ENCODE measurements at regions not wholly inside any gene's neighbourhood (a gene's known extent, or its start where the extent isn't known, plus 50 kb on each side); places are given as distances from the start of the nearest gene placed in this dataset.

- DNase-seq (ENCODE audit: low spot score) (no peak), ATAC-seq (no peak)
- intact Hi-C loops (cut with DNase I), result no loop called here
Observed at GRCh38 chr18:64974391-64975125, 776.3 kb upstream of the CDH7 start.

DNA sequence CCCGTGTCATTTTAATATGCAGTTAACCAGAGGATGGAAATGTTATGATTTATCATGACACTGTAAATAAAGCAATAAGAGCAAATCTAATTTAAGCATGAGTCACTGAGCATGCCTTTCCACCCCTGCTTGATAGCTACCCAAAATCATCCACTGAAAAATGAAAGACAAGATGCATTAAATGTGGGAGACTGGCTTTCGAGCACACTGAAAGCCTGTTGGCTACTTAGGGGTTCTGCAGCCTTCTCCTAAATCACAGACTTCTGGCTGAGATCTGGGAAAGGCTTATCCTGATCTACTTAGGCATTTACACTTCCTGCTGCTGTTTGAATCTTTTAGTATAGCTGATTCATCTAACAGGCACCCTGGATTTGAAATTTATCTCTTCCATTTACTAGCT is 778.3 kb upstream of the CDH7 start:
- ATAC-seq, result no peak
- intact Hi-C loops (cut with DNase I), result no loop called here
- DNase-seq (ENCODE audit: low spot score), result no peak

DNA sequence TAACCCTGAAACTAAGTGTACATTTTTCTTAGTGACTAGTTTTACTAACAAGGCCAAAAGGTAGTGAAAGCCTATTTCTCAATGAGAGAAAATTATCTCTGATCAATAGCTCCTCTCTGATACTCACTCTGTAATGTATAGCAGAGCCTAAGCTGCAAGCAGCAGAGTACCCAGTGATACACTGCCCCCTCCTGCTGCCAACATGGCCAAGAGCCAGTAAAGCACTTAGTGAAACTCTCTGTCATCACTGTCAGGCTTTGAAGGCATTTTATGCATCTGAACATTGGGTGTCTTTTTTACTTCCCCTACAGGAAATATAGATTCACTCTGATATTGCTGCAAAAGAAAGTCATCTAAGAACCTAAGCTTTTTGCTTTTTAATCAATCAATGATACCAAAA is 784.1 kb upstream of the CDH7 start:
- DNase-seq (ENCODE audit: low spot score) (no peak), ATAC-seq (no peak)
- intact Hi-C loops (cut with DNase I), result no loop called here

GRCh38 chr18:64956465-64956864 is 794.3 kb upstream of the CDH7 start:
- DNase-seq (ENCODE audit: low spot score), result no peak
- intact Hi-C loops (cut with DNase I), result no loop called here
- no peak for ATAC-seq

GRCh38 chr18:64949885-64950284 is 800.9 kb upstream of the CDH7 start:
- ATAC-seq (no peak), DNase-seq (ENCODE audit: low spot score) (no peak)
- intact Hi-C loops (cut with DNase I), result no loop called here

DNA sequence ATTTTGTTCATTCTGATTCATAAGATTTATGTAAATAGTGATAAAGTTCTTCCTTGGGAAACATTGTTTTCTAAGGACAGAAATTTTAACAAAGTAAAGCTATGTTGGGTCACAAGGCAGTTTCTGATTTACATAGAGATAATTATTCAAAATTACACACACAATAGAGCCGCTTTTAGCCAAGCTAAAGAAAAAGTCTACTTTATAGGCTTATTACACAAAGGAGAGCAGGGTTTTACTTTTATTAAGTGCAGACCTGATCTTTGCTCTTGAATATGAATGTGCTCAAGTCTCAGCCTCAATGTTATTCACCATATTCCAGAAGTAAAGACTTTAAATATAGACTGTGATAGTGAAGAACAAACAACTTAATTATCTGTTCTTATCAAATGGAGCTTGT is 787.8 kb upstream of the LINC00305 start:
- ATAC-seq (no peak), DNase-seq (ENCODE audit: low spot score) (no peak)
- intact Hi-C loops (cut with DNase I), result no loop called here

DNA sequence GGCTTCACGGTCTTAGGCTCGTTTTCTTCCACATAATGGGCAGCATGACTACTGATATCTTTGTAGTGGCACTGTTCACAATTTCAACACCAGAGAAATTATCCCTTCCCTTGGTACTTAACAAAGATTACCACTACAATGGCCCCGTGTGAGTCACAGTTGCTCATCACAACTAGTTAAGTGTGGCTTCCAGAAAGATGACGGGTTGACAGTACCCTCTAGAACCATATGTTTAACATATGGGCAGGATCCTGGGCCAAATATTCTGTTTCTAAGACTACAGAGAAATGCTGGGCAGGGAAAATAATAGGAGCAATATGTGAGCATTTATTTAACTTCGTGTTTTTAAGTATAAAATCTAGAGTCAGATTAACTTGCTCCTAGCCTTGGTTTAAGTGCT is 780.1 kb upstream of the LINC00305 start:
- ATAC-seq, result no peak
- no peak for DNase-seq (ENCODE audit: low spot score)
- intact Hi-C loops (cut with DNase I), result no loop called here

- ATAC-seq (no peak), DNase-seq (ENCODE audit: low spot score) (no peak)
- intact Hi-C loops (cut with DNase I), result no loop called here
Observed at GRCh38 chr18:64919971-64920570, 771.2 kb upstream of the LINC00305 start.

DNA sequence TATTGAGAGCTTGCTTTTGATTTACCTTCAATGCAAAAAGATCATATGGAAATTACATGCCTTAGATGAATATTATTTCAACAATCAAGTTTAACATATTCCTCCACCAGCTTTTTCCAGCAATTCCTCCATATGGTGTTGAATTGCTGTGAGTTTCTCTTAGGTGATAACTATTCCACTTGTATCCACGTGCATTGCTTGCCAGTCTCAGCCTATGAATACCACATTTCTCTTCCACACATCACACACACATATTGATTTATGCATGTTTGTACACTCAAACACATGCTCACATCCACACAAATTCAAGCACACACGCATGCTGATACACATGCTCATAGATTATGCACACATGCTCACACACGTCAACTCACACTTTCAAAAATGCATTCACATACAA is 770.0 kb upstream of the LINC00305 start:
- intact Hi-C loops (cut with DNase I), result no loop called here
- ATAC-seq (no peak), DNase-seq (ENCODE audit: low spot score) (no peak)

- ATAC-seq (no peak), DNase-seq (ENCODE audit: low spot score) (no peak)
- intact Hi-C loops (cut with DNase I), result no loop called here
Observed at GRCh38 chr18:64893349-64893748, 744.5 kb upstream of the LINC00305 start.

DNA sequence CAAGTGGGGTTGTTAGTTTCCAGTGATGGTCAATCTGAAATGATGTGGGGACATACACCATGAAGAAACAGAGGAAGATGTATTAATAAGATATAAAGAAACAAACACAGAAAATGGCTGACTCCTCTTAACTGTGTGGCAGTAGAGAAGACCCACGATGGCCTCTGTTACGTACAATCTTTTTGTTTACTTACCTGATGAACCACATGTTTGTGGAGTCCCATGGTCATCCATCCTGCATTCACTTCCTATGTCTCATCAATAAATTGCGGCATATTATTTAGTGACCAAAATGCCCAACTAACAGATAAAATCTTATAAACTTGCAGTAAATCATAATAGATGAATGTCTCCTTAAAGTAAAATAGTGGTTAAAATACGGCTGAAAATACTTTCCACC is 740.1 kb upstream of the LINC00305 start:
- no peak for ATAC-seq
- intact Hi-C loops (cut with DNase I), result no loop called here
- no peak for DNase-seq (ENCODE audit: low spot score)

DNA sequence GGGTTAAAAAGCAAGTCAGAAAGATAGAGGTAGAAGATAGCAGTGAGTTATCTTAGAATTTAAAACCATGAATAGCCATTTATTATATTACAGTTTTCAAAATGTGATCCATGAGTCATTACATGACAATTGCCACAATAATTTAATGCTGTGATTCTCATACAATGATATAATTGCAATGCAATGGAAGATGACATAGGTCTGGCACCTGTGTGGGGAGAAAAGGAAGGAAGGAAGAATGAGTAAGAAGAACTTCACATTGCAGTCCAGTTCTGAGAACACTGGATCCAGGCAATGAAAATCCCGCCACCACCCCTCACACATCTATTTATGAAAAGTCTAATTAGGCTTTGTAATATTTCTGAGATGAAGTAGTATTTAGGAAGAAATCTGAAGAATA is 738.1 kb upstream of the LINC00305 start:
- intact Hi-C loops (cut with DNase I), result no loop called here
- ATAC-seq, result no peak
- no peak for DNase-seq (ENCODE audit: low spot score)

DNA sequence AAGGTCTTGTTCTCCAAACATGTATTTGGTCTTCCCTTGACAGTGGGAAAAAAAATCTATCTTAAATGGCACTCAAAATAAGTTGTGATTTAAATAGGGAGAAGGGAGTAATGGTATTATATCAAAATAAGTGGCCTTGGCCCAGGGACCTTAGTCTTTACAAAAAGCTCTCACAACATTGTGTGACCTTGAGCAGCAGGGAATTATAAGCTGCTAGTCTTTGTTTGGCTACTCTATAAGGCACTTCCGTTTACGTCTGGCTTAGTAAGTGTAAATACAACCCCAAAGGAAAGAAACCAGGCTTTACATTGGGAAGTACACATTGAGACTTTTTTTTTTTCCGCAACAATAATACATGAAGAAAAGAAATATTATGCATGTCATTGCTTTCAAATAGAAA is 734.0 kb upstream of the LINC00305 start:
- DNase-seq (ENCODE audit: low spot score) (no peak), ATAC-seq (no peak)
- intact Hi-C loops (cut with DNase I), result no loop called here

DNA sequence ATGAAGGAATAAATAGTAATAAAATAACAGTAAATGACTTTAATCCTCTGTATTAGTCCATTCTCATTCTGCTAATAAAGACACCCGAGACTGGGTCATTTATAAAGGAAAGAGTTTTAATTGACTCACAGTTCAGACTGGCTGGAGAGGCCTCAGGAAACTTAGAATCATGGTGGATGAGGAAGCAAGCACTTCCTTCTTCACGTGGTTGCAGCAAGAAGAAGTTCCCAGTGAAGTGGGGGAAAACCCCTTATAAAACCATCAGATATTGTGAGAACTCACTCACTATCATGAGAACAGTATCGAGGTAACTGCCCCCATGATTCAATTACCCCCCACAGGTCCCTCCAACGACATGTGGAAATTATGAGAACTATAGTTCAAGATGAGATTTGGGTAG is 727.9 kb upstream of the LINC00305 start:
- no peak for DNase-seq (ENCODE audit: low spot score)
- ATAC-seq, result no peak
- intact Hi-C loops (cut with DNase I), result no loop called here

DNA sequence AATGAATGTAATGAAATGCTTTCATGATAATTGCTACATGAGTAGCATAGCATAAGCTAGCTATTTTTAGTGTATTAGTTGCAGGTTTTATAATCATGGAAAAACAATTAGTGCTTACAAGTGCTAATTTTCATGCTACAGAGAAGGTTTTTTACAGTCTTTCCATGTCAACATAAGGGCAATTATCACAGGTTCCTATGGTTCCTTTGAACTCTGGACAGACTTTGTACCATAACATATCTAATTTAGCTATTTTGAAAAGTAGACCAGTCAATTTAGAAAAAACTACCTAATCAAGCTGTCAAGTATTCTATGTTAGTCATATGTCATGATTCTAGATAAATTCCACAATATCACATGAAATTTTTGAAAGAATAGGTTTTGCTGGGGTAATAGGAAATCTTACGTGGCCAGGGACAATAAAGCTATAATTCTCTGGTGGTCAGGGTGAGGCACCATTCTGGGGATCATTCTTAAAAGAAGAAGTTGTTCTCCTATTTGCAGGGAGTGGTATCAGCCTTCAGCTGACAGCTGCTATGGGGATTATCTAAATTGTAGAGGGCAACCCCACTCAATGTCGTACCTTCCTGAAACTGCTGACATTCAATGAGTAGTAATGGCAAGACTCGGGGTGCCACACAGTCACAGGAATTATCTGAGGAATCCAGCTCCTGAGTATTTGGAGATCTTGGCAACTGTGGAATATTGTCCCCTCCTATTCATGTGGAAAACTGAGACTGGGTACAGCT is 724.0 kb upstream of the LINC00305 start:
- intact Hi-C loops (cut with DNase I), result no loop called here
- ATAC-seq (no peak), DNase-seq (ENCODE audit: low spot score) (no peak)

DNA sequence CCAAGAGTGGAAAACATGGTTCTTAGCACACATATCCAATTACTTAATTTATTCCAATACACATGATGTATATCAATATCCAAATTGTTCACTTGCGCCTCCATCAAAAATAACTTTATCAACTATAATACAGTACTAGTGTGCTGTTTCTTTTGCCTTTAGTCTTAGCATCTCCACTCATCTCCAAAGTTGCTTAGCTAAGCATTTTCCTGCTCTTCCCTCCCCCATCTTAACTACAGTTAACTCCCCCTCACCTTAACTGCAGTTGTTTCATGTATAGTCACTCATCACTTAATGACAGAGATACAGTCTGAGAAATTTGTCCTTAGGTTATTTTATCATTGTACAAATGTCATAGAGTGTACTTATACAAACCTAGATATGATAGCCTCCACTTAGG is 705.2 kb upstream of the LINC00305 start:
- DNase-seq (ENCODE audit: low spot score) (no peak), ATAC-seq (no peak)
- intact Hi-C loops (cut with DNase I), result no loop called here

GRCh38 chr18:64852281-64852680 is 703.4 kb upstream of the LINC00305 start:
- ATAC-seq, result no peak
- intact Hi-C loops (cut with DNase I), result no loop called here

DNA sequence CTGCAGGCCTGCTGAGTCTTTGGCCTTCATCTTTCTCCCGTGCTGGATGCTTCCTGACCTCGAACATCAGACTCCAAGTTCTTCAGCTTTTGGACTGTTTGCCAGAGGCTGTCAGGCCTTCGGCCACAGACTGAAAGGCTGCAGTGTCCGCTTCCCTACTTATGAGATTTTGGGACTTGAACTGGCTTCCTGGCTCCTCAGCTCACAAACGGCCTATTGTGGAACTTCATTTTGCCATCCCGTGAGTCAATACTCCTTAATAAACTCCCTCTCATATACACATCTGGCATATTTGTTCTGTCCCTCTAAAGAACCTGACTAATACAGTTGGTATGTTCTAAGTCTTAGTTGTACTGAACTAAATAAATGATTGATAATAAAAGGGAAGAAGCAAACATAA is 702.8 kb upstream of the LINC00305 start:
- ATAC-seq (no peak), DNase-seq (ENCODE audit: low spot score) (no peak)
- intact Hi-C loops (cut with DNase I), result no loop called here

More at GRCh38 chr18:64852281-64852680, 703.4 kb upstream of the LINC00305 start:
- no peak for DNase-seq (ENCODE audit: low spot score)

GRCh38 chr18:64850791-64851190 is 701.9 kb upstream of the LINC00305 start:
- intact Hi-C loops (cut with DNase I), result loop anchor here (1.0 kb wide), 1 partner anchor 17 kb away; no protein-coding TSS in a partner anchor
- ATAC-seq (no peak), DNase-seq (ENCODE audit: low spot score) (no peak)

DNA sequence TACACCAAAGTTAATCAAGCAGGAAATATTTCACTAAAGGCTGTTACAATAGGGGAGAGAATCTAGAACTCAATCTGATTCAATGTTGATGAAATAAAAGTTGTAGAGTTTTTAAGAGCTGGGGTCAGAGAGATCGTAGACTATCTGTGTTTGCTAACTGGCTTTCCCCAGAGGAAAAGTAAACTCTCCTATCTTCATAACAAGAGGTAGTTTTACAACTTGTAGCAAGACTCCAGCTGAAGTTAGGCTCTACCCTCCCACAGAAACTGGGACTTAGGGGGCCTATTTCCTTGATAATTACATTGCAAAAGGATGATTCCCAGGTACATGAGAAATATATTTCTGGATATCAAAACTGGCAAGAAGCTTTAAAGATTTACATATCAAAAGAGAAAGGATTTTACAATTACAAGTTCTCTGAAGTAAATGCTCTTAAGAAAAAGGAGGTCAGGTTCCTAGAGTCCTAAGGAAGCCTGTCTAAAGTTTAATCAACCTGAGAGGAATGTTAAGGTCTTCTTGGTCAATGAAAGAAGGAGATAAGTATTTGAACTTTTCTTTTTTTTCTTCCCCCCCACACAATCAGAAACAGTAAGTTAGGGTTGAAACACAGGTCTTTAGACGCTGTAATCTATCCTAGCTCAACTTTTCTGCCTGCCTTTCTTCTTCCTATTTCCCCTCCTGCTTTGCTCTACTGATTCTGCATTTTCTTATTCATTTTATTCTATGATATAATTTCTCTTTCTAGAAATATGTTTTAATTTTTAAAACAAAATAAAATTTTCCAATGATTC is 692.2 kb upstream of the LINC00305 start:
- DNase-seq (ENCODE audit: low spot score), result no peak
- ATAC-seq, result no peak
- intact Hi-C loops (cut with DNase I), result no loop called here
